ENCODE measurements at regions not wholly inside any gene's neighbourhood (a gene's known extent, or its start where the extent isn't known, plus 50 kb on each side); places are given as distances from the start of the nearest gene placed in this dataset.

GRCh38 chr3:72519946-72520604 is 328.2 kb downstream of the SHQ1 start:
- Histone ChIP-seq H3K4me2 (ENCODE audit: low read length) (peak overlapping the region; percentile 51), H4K20me1 (ENCODE audit: insufficient read depth, low read length) (no peaks in the 10 kb centered on the region), H3K4me1 (ENCODE audit: insufficient read depth, low read length) (peaks cover 15% of the 10 kb centered on the region), H3K36me3 (ENCODE audit: insufficient read depth, low read length) (no peaks in the 10 kb centered on the region), H3K79me2 (ENCODE audit: insufficient read depth, low read length) (no peaks in the 10 kb centered on the region), H3K9ac (ENCODE audit: low read length) (no peak overlapping the region), H3K27me3 (ENCODE audit: insufficient read depth, low read length) (peaks cover 3% of the 10 kb centered on the region), H3K4me3 (ENCODE audit: insufficient read depth, low read depth, low read length) (no peak overlapping the region), H3K27ac (ENCODE audit: low read depth, low read length) (no peak overlapping the region), H2AFZ (ENCODE audit: low read depth, low read length) (no peak overlapping the region), H3K9me3 (ENCODE audit: insufficient read depth, low read depth, low read length) (no peaks in the 10 kb centered on the region)
- peaks cover 4% of the 10 kb centered on the region for H3K27me3 Mint-ChIP-seq (ENCODE audit: low read depth, unreplicated experiment)
- no peak overlapping the region for H3K4me3 Mint-ChIP-seq (ENCODE audit: unreplicated experiment)
- no peak for FAIRE-seq
- TF ChIP-seq CTCF (IDR thresholded peaks at IDR 0.05; ENCODE audit: insufficient read depth, low read depth, low read length) = no peak
- no peak for TF ChIP-seq EZH2 (IDR thresholded peaks at IDR 0.05; ENCODE audit: insufficient read depth, low read length)
- no peak overlapping the region for H3K27ac Mint-ChIP-seq (ENCODE audit: unreplicated experiment)
- H3K4me1 Mint-ChIP-seq (ENCODE audit: low read depth, unreplicated experiment) = peaks cover 17% of the 10 kb centered on the region
- H3K36me3 Mint-ChIP-seq (ENCODE audit: low read depth, unreplicated experiment) = no peaks in the 10 kb centered on the region
- H3K9me3 Mint-ChIP-seq (ENCODE audit: unreplicated experiment) = no peaks in the 10 kb centered on the region
- DNase-seq (ENCODE audit: low read depth) = no peak

GRCh38 chr3:72517921-72518424 is 330.3 kb downstream of the SHQ1 start:
- TF ChIP-seq EZH2 (IDR thresholded peaks at IDR 0.05; ENCODE audit: insufficient read depth, low read length) (no peak), CTCF (IDR thresholded peaks at IDR 0.05; ENCODE audit: insufficient read depth, low read depth, low read length) (no peak)
- Histone ChIP-seq H3K27me3 (ENCODE audit: insufficient read depth, low read length) (peaks cover 3% of the 10 kb centered on the region), H3K4me1 (ENCODE audit: insufficient read depth, low read length) (peaks cover 15% of the 10 kb centered on the region), H2AFZ (ENCODE audit: low read depth, low read length) (no peak overlapping the region), H4K20me1 (ENCODE audit: insufficient read depth, low read length) (no peaks in the 10 kb centered on the region), H3K4me2 (ENCODE audit: low read length) (no peak overlapping the region), H3K9ac (ENCODE audit: low read length) (no peak overlapping the region), H3K27ac (ENCODE audit: low read depth, low read length) (no peak overlapping the region), H3K4me3 (ENCODE audit: insufficient read depth, low read depth, low read length) (no peak overlapping the region), H3K9me3 (ENCODE audit: insufficient read depth, low read depth, low read length) (no peaks in the 10 kb centered on the region), H3K36me3 (ENCODE audit: insufficient read depth, low read length) (no peaks in the 10 kb centered on the region), H3K79me2 (ENCODE audit: insufficient read depth, low read length) (no peaks in the 10 kb centered on the region)
- FAIRE-seq (no peak), DNase-seq (ENCODE audit: low read depth) (peak; percentile 40)
- no peaks in the 10 kb centered on the region for H3K36me3 Mint-ChIP-seq (ENCODE audit: low read depth, unreplicated experiment)
- no peaks in the 10 kb centered on the region for H3K27me3 Mint-ChIP-seq (ENCODE audit: low read depth, unreplicated experiment)
- H3K4me3 Mint-ChIP-seq (ENCODE audit: unreplicated experiment) = no peak overlapping the region
- H3K4me1 Mint-ChIP-seq (ENCODE audit: low read depth, unreplicated experiment) = peaks cover 17% of the 10 kb centered on the region
- H3K9me3 Mint-ChIP-seq (ENCODE audit: unreplicated experiment) = no peaks in the 10 kb centered on the region
- H3K27ac Mint-ChIP-seq (ENCODE audit: unreplicated experiment) = no peak overlapping the region

GRCh38 chr3:72517336-72517735 is 330.9 kb downstream of the SHQ1 start:
- no peaks in the 10 kb centered on the region for H4K20me1 ChIP-seq (ENCODE audit: insufficient read depth, low read length)
- peaks cover 3% of the 10 kb centered on the region for H3K27me3 ChIP-seq (ENCODE audit: insufficient read depth, low read length)
- no peaks in the 10 kb centered on the region for H3K36me3 ChIP-seq (ENCODE audit: insufficient read depth, low read length)
- H3K9me3 ChIP-seq (ENCODE audit: insufficient read depth, low read depth, low read length) = no peaks in the 10 kb centered on the region
- no peak overlapping the region for H3K4me2 ChIP-seq (ENCODE audit: low read length)
- H3K36me3 Mint-ChIP-seq (ENCODE audit: low read depth, unreplicated experiment) = no peaks in the 10 kb centered on the region
- H3K4me1 ChIP-seq (ENCODE audit: insufficient read depth, low read length) = peaks cover 15% of the 10 kb centered on the region
- no peak overlapping the region for H3K4me3 ChIP-seq (ENCODE audit: insufficient read depth, low read depth, low read length)
- TF ChIP-seq CTCF (IDR thresholded peaks at IDR 0.05; ENCODE audit: insufficient read depth, low read depth, low read length) (no peak), EZH2 (IDR thresholded peaks at IDR 0.05; ENCODE audit: insufficient read depth, low read length) (no peak)
- DNase-seq (ENCODE audit: low read depth) (no peak), FAIRE-seq (no peak)
- H3K4me1 Mint-ChIP-seq (ENCODE audit: low read depth, unreplicated experiment) = peaks cover 17% of the 10 kb centered on the region
- no peak overlapping the region for H2AFZ ChIP-seq (ENCODE audit: low read depth, low read length)
- H3K9ac ChIP-seq (ENCODE audit: low read length) = no peak overlapping the region
- H3K27me3 Mint-ChIP-seq (ENCODE audit: low read depth, unreplicated experiment) = no peaks in the 10 kb centered on the region
- no peak overlapping the region for H3K4me3 Mint-ChIP-seq (ENCODE audit: unreplicated experiment)
- no peaks in the 10 kb centered on the region for H3K9me3 Mint-ChIP-seq (ENCODE audit: unreplicated experiment)
- no peaks in the 10 kb centered on the region for H3K79me2 ChIP-seq (ENCODE audit: insufficient read depth, low read length)
- no peak overlapping the region for H3K27ac ChIP-seq (ENCODE audit: low read depth, low read length)
- no peak overlapping the region for H3K27ac Mint-ChIP-seq (ENCODE audit: unreplicated experiment)

All from astrocyte (in vitro differentiated cells and primary cell).